SK-N-SH (cell line): ENCODE measurements at regions not wholly inside any gene's neighbourhood (a gene's known extent, or its start where the extent isn't known, plus 50 kb on each side); places are given as distances from the start of the nearest gene placed in this dataset.

Source experiments
- CTCF ChIA-PET: fragments of 300-600, 350-600 bp; formaldehyde crosslinking; extraction: SDS; loops from one replicate; lab custom pipeline; 2021; lab: Yijun Ruan, JAX
- POLR2A ChIA-PET: fragments of 350-600 bp; sonication (Branson Sonifier 250); formaldehyde crosslinking; extraction: SDS; loops from one replicate; lab custom pipeline; 2020; ENCODE audit warnings: antibody characterized with exemption, inconsistent platforms; lab: Yijun Ruan, JAX
- DNase-seq: peaks from one replicate; pipeline ENCODE4 v3.0.0; 2012
- H2AFZ ChIP-seq: fragments of 200-600 bp; sonication (generic); 2 replicates; pipeline ENCODE4 v1.8.1; 2016; ENCODE audit warnings: antibody characterized with exemption, mild to moderate bottlenecking, low read depth
- H3F3A ChIP-seq: fragments of 200-600 bp; sonication (generic); replicated peaks from 2 replicates; pipeline ENCODE3; 2016; ENCODE audit warnings: antibody characterized with exemption, mild to moderate bottlenecking; ENCODE audit not compliant: insufficient read depth
- H3K27ac ChIP-seq, 2 experiments: fragments of 200-500 bp in 1 of 2; fragments of 200-600 bp in 1 of 2; sonication (Bioruptor generic) in 1 of 2; sonication (generic), shearing (Covaris generic) in 1 of 2; 2 replicates each; pipeline versions ENCODE4 v1.5.1 to v1.6.1; 2014 to 2016; ENCODE audit warnings: low read depth in 2 of 2, inconsistent platforms in 1 of 2, low read length in 1 of 2, mild to moderate bottlenecking in 1 of 2, mixed read lengths in 1 of 2
- H3K27me3 ChIP-seq: fragments of 200-600 bp; sonication (generic), shearing (Covaris generic); 2 replicates; pipeline ENCODE4 v1.6.1; 2016; ENCODE audit warnings: mixed run types; ENCODE audit not compliant: insufficient read depth
- H3K36me3 ChIP-seq, 2 experiments: fragments of 200-500 bp in 1 of 2; fragments of 200-600 bp in 1 of 2; sonication (Bioruptor generic) in 1 of 2; sonication (generic) in 1 of 2; replicated peaks in 1 of 2; 2 replicates each; pipeline versions ENCODE3 to v1.5.1; 2014 to 2016; ENCODE audit warnings: low read length in 1 of 2, mild to moderate bottlenecking in 1 of 2; ENCODE audit not compliant: insufficient read depth in 2 of 2, control insufficient read depth in 1 of 2
- H3K4me1 ChIP-seq, 2 experiments: fragments of 200-500 bp in 1 of 2; fragments of 200-600 bp in 1 of 2; sonication (Bioruptor generic) in 1 of 2; sonication (generic), shearing (Covaris generic) in 1 of 2; 2 replicates each; pipeline versions ENCODE4 v1.5.1 to v1.6.1; 2014 to 2016; ENCODE audit warnings: low read depth in 1 of 2, low read length in 1 of 2, mixed run types in 1 of 2; ENCODE audit not compliant: insufficient read depth in 2 of 2, control insufficient read depth in 1 of 2
- H3K4me2 ChIP-seq: fragments of 200-600 bp; sonication (generic), shearing (Covaris generic); 2 replicates; pipeline ENCODE4 v1.6.1; 2017; ENCODE audit warnings: mixed run types
- H3K4me3 ChIP-seq, 2 experiments: fragments of 200-500 bp in 1 of 2; fragments of 200-600 bp in 1 of 2; sonication (Bioruptor generic) in 1 of 2; sonication (generic), shearing (Covaris generic) in 1 of 2; 2 replicates each; pipeline versions ENCODE4 v1.5.1 to v1.8.1; 2014 to 2016; ENCODE audit warnings: low read depth in 2 of 2, inconsistent platforms in 1 of 2, low read length in 1 of 2, mild to moderate bottlenecking in 1 of 2, mixed read lengths in 1 of 2, moderate library complexity in 1 of 2
- H3K79me2 ChIP-seq: fragments of 200-600 bp; sonication (generic); 2 replicates; pipeline ENCODE4 v1.8.1; 2017; ENCODE audit warnings: mild to moderate bottlenecking; ENCODE audit not compliant: insufficient read depth
- H3K9ac ChIP-seq: fragments of 200-600 bp; sonication (generic); 2 replicates; pipeline ENCODE4 v1.6.1; 2017; ENCODE audit warnings: mixed run types
- H3K9me2 ChIP-seq: fragments of 200-600 bp; sonication (generic); 2 replicates; pipeline ENCODE4 v1.6.1; 2017; ENCODE audit warnings: mixed run types
- H3K9me3 ChIP-seq: fragments of 200-600 bp; sonication (generic); 2 replicates; pipeline ENCODE4 v1.6.1; 2017; ENCODE audit warnings: mixed run types, mild to moderate bottlenecking, moderate library complexity
- H4K20me1 ChIP-seq: fragments of 200-600 bp; sonication (generic); 2 replicates; pipeline ENCODE4 v1.6.1; 2017; ENCODE audit warnings: mild to moderate bottlenecking, mixed run types; ENCODE audit not compliant: insufficient read depth
- ELF1 ChIP-seq: IDR thresholded peaks from 2 replicates; pipeline ENCODE4 v1.4.0; 2012
- EP300 ChIP-seq, 2 experiments: IDR thresholded peaks; 2 replicates each; pipeline versions ENCODE4 v1.4.0 to v1.6.1; 2012; ENCODE audit warnings: borderline replicate concordance in 1 of 2, low read depth in 1 of 2, low read length in 1 of 2
- FOXJ3 ChIP-seq: sonication (generic); formaldehyde crosslinking; IDR thresholded peaks from 2 replicates; pipeline ENCODE4 v1.5.1; 2020; ENCODE audit warnings: mild to moderate bottlenecking, missing genetic modification reagents
- IRF3 ChIP-seq: fragments of 150-350 bp; IDR thresholded peaks from 2 replicates; pipeline ENCODE4 v1.6.1; 2016; ENCODE audit warnings: mild to moderate bottlenecking, low read depth, low read length
- NFIC ChIP-seq: IDR thresholded peaks from 2 replicates; pipeline ENCODE4 v1.4.0; 2012; ENCODE audit warnings: borderline replicate concordance
- RCOR1 ChIP-seq: fragments of 150-350 bp; IDR thresholded peaks from 2 replicates; pipeline ENCODE4 v1.6.1; 2017; ENCODE audit warnings: antibody characterized with exemption, low read length
- SIN3A ChIP-seq: IDR thresholded peaks from 2 replicates; pipeline ENCODE4 v1.6.1; 2012; ENCODE audit warnings: low read depth, mild to moderate bottlenecking, low read length, moderate library complexity, borderline replicate concordance
- USF1 ChIP-seq: IDR thresholded peaks from 2 replicates; pipeline ENCODE4 v1.4.0; 2012; ENCODE audit warnings: low read depth, borderline replicate concordance
- WGBS: methylation state at CpG from one replicate; pipeline ENCODE4 v1.1.6; 2017; ENCODE audit warnings: low lambda C conversion rate; 5-methylcytosine and 5-hydroxymethylcytosine counted together
- TF ChIP-seq, protein P1 (sequence below): IDR thresholded peaks from 2 replicates; pipeline ENCODE4 v1.6.1; 2012; ENCODE audit warnings: mild to moderate bottlenecking, low read depth, low read length, moderate library complexity
- TF ChIP-seq, protein P2 (sequence below): IDR thresholded peaks from 2 replicates; pipeline ENCODE4 v1.4.0; 2012; ENCODE audit warnings: low read depth

DNA sequence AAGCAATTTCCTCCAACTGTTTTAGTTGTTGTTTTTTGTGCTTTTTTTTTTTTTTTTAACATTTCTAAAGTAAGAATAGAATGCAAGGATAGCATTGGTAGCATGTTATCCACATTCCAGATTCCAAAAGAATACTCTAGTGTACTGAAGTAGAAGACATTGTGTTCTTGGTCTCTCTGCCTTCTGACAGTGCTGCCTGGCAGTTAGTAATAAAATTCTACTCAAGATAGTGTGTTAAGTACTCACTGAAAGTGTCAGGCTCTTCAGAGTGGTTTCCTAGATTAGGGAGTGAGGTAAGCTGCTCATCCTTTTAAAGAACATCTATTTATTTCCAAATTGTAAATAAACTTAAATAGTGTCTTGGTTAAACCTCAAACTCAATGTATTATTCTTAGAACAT lies 253.7 kb downstream of the HNMT start:
- CTCF ChIA-PET: interaction anchor here (1.4 kb wide), 1 partner anchor 13 kb away, joined by 4 read pairs; no protein-coding TSS in a partner anchor
- H3K9ac ChIP-seq: no peak overlapping the region
- no peaks in the 10 kb centered on the region for H3K4me1 ChIP-seq
- no peaks in the 10 kb centered on the region for H3K9me3 ChIP-seq
- no peak for DNase-seq
- H3K9me2 ChIP-seq: no peaks in the 10 kb centered on the region
- no peak overlapping the region for H3K27ac ChIP-seq
- H4K20me1 ChIP-seq: no peaks in the 10 kb centered on the region
- no peak overlapping the region for H2AFZ ChIP-seq
- POLR2A ChIA-PET: no interaction called here
- TF ChIP-seq, protein P1, sequence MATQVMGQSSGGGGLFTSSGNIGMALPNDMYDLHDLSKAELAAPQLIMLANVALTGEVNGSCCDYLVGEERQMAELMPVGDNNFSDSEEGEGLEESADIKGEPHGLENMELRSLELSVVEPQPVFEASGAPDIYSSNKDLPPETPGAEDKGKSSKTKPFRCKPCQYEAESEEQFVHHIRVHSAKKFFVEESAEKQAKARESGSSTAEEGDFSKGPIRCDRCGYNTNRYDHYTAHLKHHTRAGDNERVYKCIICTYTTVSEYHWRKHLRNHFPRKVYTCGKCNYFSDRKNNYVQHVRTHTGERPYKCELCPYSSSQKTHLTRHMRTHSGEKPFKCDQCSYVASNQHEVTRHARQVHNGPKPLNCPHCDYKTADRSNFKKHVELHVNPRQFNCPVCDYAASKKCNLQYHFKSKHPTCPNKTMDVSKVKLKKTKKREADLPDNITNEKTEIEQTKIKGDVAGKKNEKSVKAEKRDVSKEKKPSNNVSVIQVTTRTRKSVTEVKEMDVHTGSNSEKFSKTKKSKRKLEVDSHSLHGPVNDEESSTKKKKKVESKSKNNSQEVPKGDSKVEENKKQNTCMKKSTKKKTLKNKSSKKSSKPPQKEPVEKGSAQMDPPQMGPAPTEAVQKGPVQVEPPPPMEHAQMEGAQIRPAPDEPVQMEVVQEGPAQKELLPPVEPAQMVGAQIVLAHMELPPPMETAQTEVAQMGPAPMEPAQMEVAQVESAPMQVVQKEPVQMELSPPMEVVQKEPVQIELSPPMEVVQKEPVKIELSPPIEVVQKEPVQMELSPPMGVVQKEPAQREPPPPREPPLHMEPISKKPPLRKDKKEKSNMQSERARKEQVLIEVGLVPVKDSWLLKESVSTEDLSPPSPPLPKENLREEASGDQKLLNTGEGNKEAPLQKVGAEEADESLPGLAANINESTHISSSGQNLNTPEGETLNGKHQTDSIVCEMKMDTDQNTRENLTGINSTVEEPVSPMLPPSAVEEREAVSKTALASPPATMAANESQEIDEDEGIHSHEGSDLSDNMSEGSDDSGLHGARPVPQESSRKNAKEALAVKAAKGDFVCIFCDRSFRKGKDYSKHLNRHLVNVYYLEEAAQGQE: no peak
- no peaks in the 10 kb centered on the region for H3F3A ChIP-seq
- no peaks in the 10 kb centered on the region for H3K36me3 ChIP-seq
- no peak overlapping the region for H3K4me2 ChIP-seq
- H3K27me3 ChIP-seq: no peaks in the 10 kb centered on the region
- no peak overlapping the region for H3K4me3 ChIP-seq
- no peaks in the 10 kb centered on the region for H3K79me2 ChIP-seq

DNA sequence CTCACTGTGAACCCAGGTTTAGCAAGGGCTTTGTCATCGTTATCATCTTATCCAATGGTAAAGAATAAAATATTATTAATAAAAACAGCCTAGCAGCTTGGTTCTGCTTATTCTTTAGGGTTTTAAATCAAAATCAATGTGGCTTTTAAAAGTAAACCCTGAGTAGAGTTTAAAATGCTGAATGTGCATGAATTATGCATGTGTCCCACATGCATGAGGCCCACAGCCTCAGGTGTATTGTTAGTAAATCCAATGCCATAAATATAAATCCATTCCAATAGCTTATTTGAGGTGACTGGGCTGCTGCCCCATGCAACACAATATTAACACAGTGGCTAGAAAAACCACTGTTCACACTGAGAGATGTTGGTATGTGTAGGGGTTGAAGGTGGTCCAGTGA lies 254.1 kb downstream of the HNMT start:
- Histone ChIP-seq H3K4me2 (no peak overlapping the region), H3F3A (no peaks in the 10 kb centered on the region), H3K9ac (no peak overlapping the region), H3K36me3 (no peaks in the 10 kb centered on the region), H2AFZ (no peak overlapping the region), H3K4me1 (no peaks in the 10 kb centered on the region), H4K20me1 (no peaks in the 10 kb centered on the region), H3K4me3 (no peak overlapping the region), H3K27me3 (no peaks in the 10 kb centered on the region), H3K9me2 (no peaks in the 10 kb centered on the region), H3K27ac (no peak overlapping the region), H3K79me2 (no peaks in the 10 kb centered on the region), H3K9me3 (no peaks in the 10 kb centered on the region)
- no peak for TF ChIP-seq EP300 (IDR thresholded peaks at IDR 0.05; ENCODE audit: borderline replicate concordance in 1 of 2, low read depth in 1 of 2, low read length in 1 of 2)
- no peak for TF ChIP-seq IRF3
- TF ChIP-seq FOXJ3: no peak
- TF ChIP-seq ELF1: no peak
- TF ChIP-seq, protein P2, sequence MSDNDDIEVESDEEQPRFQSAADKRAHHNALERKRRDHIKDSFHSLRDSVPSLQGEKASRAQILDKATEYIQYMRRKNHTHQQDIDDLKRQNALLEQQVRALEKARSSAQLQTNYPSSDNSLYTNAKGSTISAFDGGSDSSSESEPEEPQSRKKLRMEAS: no peak
- no peak for TF ChIP-seq USF1
- TF ChIP-seq RCOR1: no peak
- no peak for TF ChIP-seq NFIC
- TF ChIP-seq SIN3A: no peak
- DNase-seq: no peak
- 91% methylated on average over 1 of the region's 1 CpG for WGBS
- CTCF ChIA-PET: interaction anchor here (1.4 kb wide), 1 partner anchor 13 kb away, joined by 4 read pairs; no protein-coding TSS in a partner anchor
- POLR2A ChIA-PET: no interaction called here
